Thymus (tissue), 11 donors: ENCODE measurements at regions not wholly inside any gene's neighbourhood (a gene's known extent, or its start where the extent isn't known, plus 50 kb on each side); places are given as distances from the start of the nearest gene placed in this dataset.
A peak's percentile ranks its signal among the peaks of the same experiment; 100 is the strongest.

Experiments
- DNase-seq, 9 donors: peaks; one replicate each; pipeline ENCODE4 v3.0.0-alpha.2; 2013; ENCODE audit warnings: low spot score in 9 of 9, low read depth in 6 of 9, missing footprints in 1 of 9
- H3K27ac ChIP-seq, 2 donors: one replicate each; pipeline ENCODE4 v1.5.1; 2013; ENCODE audit warnings: control low read depth in 1 of 2, low read depth in 1 of 2, low read length in 1 of 2, mild to moderate bottlenecking in 1 of 2, moderate library complexity in 1 of 2
- H3K27me3 ChIP-seq, 2 donors: one replicate each; pipeline ENCODE4 v1.5.1; 2013; ENCODE audit warnings: low read length in 1 of 2; ENCODE audit not compliant: control insufficient read depth in 2 of 2, insufficient read depth in 1 of 2
- H3K36me3 ChIP-seq, 2 donors: one replicate each; pipeline ENCODE4 v1.5.1; 2013; ENCODE audit warnings: low read length in 1 of 2, mild to moderate bottlenecking in 1 of 2, moderate library complexity in 1 of 2; ENCODE audit not compliant: control insufficient read depth in 2 of 2, insufficient read depth in 2 of 2
- H3K4me1 ChIP-seq, 2 donors: one replicate each; pipeline ENCODE4 v1.5.1; 2013; ENCODE audit warnings: low read length in 2 of 2; ENCODE audit not compliant: control insufficient read depth in 2 of 2, insufficient read depth in 2 of 2
- H3K4me3 ChIP-seq, 2 donors: one replicate each; pipeline ENCODE4 v1.5.1; 2013; ENCODE audit warnings: low read length in 2 of 2, control low read depth in 1 of 2, mild to moderate bottlenecking in 1 of 2
- H3K9me3 ChIP-seq, 2 donors: one replicate each; pipeline ENCODE4 v1.5.1; 2013; ENCODE audit warnings: low read length in 1 of 2, mild to moderate bottlenecking in 1 of 2; ENCODE audit not compliant: control insufficient read depth in 2 of 2, insufficient read depth in 1 of 2
- WGBS: extraction: QIAGEN DNeasy Blood & Tissue Kit; methylation state at CpG from one replicate; pipeline ENCODE4 v1.1.7; 2013; 5-methylcytosine and 5-hydroxymethylcytosine counted together
- donor health status: healthy.

- 17% methylated on average over 6 of the region's 6 CpGs for WGBS
- no peaks in the 10 kb centered on the region for H3K9me3 ChIP-seq
- H3K27ac ChIP-seq = peak overlapping the region in 1 of 2 donors; percentile 12
- DNase-seq = peak in 7 of 9 donors; percentile 11 to 67 (median 22)
- H3K4me1 ChIP-seq = peaks cover 7 to 14% of the 10 kb centered on the region in 2 donors
- H3K4me3 ChIP-seq = no peak overlapping the region
- H3K27me3 ChIP-seq = no peaks in the 10 kb centered on the region
- H3K36me3 ChIP-seq = no peaks in the 10 kb centered on the region
Measured at GRCh38 chr12:24424889-24425600, 475.6 kb upstream of the SOX5 start.

DNA sequence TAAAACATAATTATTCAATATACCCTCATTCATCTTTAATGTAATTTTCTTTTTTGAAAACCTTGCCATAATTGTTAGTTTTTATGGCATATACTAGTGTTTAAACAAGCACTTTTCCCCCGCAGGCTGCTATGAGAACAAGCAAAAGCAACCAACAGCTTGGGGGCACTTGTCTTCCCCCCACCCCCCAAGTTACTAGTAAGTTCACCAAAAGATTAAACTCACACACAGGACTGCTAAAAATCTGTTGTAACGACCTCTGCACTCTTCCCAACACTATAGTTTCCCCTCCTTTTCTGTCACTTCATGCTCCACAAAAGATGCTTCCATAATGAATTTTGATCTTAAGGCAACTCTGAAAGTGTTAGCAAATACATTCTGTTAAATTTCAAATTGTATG, 474.9 kb upstream of the SOX5 start:
- Histone ChIP-seq H3K27ac (no peak overlapping the region), H3K4me3 (no peak overlapping the region), H3K4me1 (peaks cover 7 to 14% of the 10 kb centered on the region in 2 donors), H3K9me3 (no peaks in the 10 kb centered on the region), H3K36me3 (no peaks in the 10 kb centered on the region), H3K27me3 (no peaks in the 10 kb centered on the region)
- 63% methylated on average over 2 of the region's 2 CpGs for WGBS
- no peak for DNase-seq

DNA sequence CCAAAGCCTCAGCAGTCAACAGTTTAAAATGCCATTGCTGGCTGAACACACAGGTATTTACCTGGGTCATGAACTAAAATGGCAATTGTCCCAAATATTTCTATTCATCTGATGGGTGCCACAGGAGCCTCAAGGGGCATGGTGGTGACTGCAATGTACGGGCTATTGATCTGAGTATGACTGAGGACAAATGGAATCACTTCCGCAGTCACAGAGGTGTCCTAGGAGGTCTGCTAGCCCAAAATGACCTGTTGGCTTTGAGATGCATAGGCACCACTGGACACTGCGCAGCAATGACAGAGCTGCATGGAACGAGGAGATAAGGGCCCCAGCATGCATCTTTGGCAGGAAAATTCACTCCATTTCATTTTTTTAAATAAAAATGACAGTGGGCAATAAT, 474.1 kb upstream of the SOX5 start:
- Histone ChIP-seq H3K4me1 (peaks cover 7 to 14% of the 10 kb centered on the region in 2 donors), H3K27ac (no peak overlapping the region), H3K36me3 (no peaks in the 10 kb centered on the region), H3K9me3 (no peaks in the 10 kb centered on the region), H3K27me3 (no peaks in the 10 kb centered on the region), H3K4me3 (no peak overlapping the region)
- DNase-seq = no peak
- 98% methylated on average over 4 of the region's 4 CpGs for WGBS

DNA sequence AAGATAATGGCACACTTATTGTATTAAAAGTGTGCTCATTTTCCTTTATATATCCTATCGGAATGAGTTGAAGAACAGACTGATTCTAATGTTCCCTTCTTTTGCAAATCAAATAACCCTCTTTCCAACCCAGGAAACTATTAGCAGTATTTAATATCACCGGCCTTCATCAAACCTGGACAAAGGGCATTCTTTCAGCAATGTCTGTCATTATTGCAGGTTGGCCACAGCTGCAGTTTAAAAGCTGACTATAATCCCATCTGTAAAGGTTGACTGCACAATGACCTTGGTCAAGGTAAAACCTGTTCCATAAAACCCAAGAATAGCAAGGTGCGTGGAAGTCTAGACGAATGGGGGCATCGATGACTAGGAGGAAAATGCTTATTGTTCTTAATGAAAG, 472.3 kb upstream of the SOX5 start:
- 97% methylated on average over 5 of the region's 5 CpGs for WGBS

GRCh38 chr12:24418157-24418556, 468.7 kb upstream of the SOX5 start:
- no peaks in the 10 kb centered on the region for H3K4me1 ChIP-seq
- H3K9me3 ChIP-seq = no peaks in the 10 kb centered on the region
- no peak overlapping the region for H3K4me3 ChIP-seq
- DNase-seq = no peak
- no peaks in the 10 kb centered on the region for H3K27me3 ChIP-seq
- H3K27ac ChIP-seq = no peak overlapping the region
- 97% methylated on average over 1 of the region's 1 CpG for WGBS
- H3K36me3 ChIP-seq = no peaks in the 10 kb centered on the region

More for the DNA sequence above, 472.3 kb upstream of the SOX5 start:
- H3K9me3 ChIP-seq = no peaks in the 10 kb centered on the region
- no peaks in the 10 kb centered on the region for H3K27me3 ChIP-seq
- H3K27ac ChIP-seq = no peak overlapping the region
- no peak for DNase-seq
- no peaks in the 10 kb centered on the region for H3K36me3 ChIP-seq
- H3K4me3 ChIP-seq = no peak overlapping the region
- peaks cover 7 to 14% of the 10 kb centered on the region in 2 donors for H3K4me1 ChIP-seq

GRCh38 chr12:24416423-24417109, 467.1 kb upstream of the SOX5 start:
- no peak overlapping the region for H3K27ac ChIP-seq
- no peak for DNase-seq
- H3K4me3 ChIP-seq = no peak overlapping the region
- no peaks in the 10 kb centered on the region for H3K36me3 ChIP-seq
- H3K4me1 ChIP-seq = no peaks in the 10 kb centered on the region
- WGBS = 96% methylated on average over 7 of the region's 7 CpGs
- no peaks in the 10 kb centered on the region for H3K9me3 ChIP-seq
- no peaks in the 10 kb centered on the region for H3K27me3 ChIP-seq

- DNase-seq = no peak
- no peaks in the 10 kb centered on the region for H3K27me3 ChIP-seq
- no peaks in the 10 kb centered on the region for H3K36me3 ChIP-seq
- WGBS = 97% methylated on average over 6 of the region's 6 CpGs
- no peak overlapping the region for H3K4me3 ChIP-seq
- no peak overlapping the region for H3K27ac ChIP-seq
- no peaks in the 10 kb centered on the region for H3K4me1 ChIP-seq
- no peaks in the 10 kb centered on the region for H3K9me3 ChIP-seq
Measured at GRCh38 chr12:24415934-24416333, 466.5 kb upstream of the SOX5 start.

- Histone ChIP-seq H3K27me3 (no peaks in the 10 kb centered on the region), H3K36me3 (no peaks in the 10 kb centered on the region), H3K9me3 (no peaks in the 10 kb centered on the region), H3K4me1 (no peaks in the 10 kb centered on the region), H3K4me3 (no peak overlapping the region), H3K27ac (no peak overlapping the region)
- WGBS = 39% methylated on average over 5 of the region's 5 CpGs
- peak in 1 of 9 donors; percentile 16 for DNase-seq
Measured at GRCh38 chr12:24414480-24414879, 465.0 kb upstream of the SOX5 start.

DNA sequence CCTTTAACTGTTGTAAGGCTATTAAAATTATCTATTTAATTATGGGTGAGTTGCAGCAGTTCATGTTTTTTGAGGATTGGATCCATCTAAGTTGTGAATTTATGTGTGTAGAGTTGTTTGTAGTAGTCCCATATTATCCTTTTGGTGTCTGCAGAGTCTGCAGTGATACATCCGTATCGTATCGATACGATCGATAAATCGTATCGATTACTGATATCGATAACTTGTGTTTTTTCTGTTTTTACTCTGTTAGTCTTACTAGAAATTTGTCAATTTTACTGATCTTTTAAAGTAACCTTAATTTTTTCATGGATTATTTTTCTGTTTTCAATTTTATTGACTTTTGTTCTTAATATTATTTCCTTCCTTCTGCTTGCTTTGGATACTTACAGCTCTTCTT, 462.5 kb upstream of the SOX5 start:
- H3K9me3 ChIP-seq = no peaks in the 10 kb centered on the region
- H3K4me1 ChIP-seq = peaks cover 0 to 5% of the 10 kb centered on the region in 2 donors
- WGBS = 99% methylated on average over 8 of the region's 8 CpGs
- DNase-seq = no peak
- no peaks in the 10 kb centered on the region for H3K36me3 ChIP-seq
- no peak overlapping the region for H3K27ac ChIP-seq
- H3K4me3 ChIP-seq = no peak overlapping the region
- H3K27me3 ChIP-seq = no peaks in the 10 kb centered on the region
